ENCODE measurements at regions not wholly inside any gene's neighbourhood (a gene's known extent, or its start where the extent isn't known, plus 50 kb on each side); places are given as distances from the start of the nearest gene placed in this dataset.

- POLR2A ChIA-PET (ENCODE audit: partially characterized antibody), result no interaction called here
- H3K36me3 Mint-ChIP-seq, result peaks cover 0 to 4% of the 10 kb centered on the region in 2 donors
- no peak overlapping the region for H3K27ac ChIP-seq (ENCODE audit: low read depth, low read length)
- H3K36me3 ChIP-seq (ENCODE audit: insufficient read depth, low read length), result no peaks in the 10 kb centered on the region
- H3K9me3 ChIP-seq (ENCODE audit: control insufficient read depth in 1 of 2, low read length in 2 of 2), result no peaks in the 10 kb centered on the region
- H3K27ac Mint-ChIP-seq, result no peak overlapping the region
- no peak overlapping the region for H3K4me3 Mint-ChIP-seq
- no peaks in the 10 kb centered on the region for H3K4me1 ChIP-seq (ENCODE audit: insufficient read depth, low read length)
- no peaks in the 10 kb centered on the region for H3K4me1 Mint-ChIP-seq
- no peaks in the 10 kb centered on the region for H3K27me3 ChIP-seq (ENCODE audit: insufficient read depth, low read length)
- CTCF ChIA-PET (ENCODE audit: partially characterized antibody), result no interaction called here
- intact Hi-C loops (cut with micrococcal nuclease), result no loop called here
- H3K27me3 Mint-ChIP-seq, result peaks cover 0 to 2% of the 10 kb centered on the region in 2 donors
- H3K4me3 ChIP-seq (ENCODE audit: low read length in 2 of 2), result no peak overlapping the region
- no peaks in the 10 kb centered on the region for H3K9me3 Mint-ChIP-seq
- no peak for DNase-seq
Measured at GRCh38 chr21:17964716-17965115, 145.6 kb upstream of the C21orf91 start.

- no peaks in the 10 kb centered on the region for H3K9me3 ChIP-seq (ENCODE audit: control insufficient read depth in 1 of 2, low read length in 2 of 2)
- Mint-ChIP-seq H3K4me1 (no peaks in the 10 kb centered on the region), H3K36me3 (peaks cover 0 to 4% of the 10 kb centered on the region in 2 donors), H3K4me3 (no peak overlapping the region), H3K27me3 (peaks cover 0 to 2% of the 10 kb centered on the region in 2 donors), H3K9me3 (no peaks in the 10 kb centered on the region), H3K27ac (no peak overlapping the region)
- no peaks in the 10 kb centered on the region for H3K4me1 ChIP-seq (ENCODE audit: insufficient read depth, low read length)
- no peak overlapping the region for H3K4me3 ChIP-seq (ENCODE audit: low read length in 2 of 2)
- H3K36me3 ChIP-seq (ENCODE audit: insufficient read depth, low read length), result no peaks in the 10 kb centered on the region
- H3K27ac ChIP-seq (ENCODE audit: low read depth, low read length), result no peak overlapping the region
- no peak for DNase-seq
- H3K27me3 ChIP-seq (ENCODE audit: insufficient read depth, low read length), result no peaks in the 10 kb centered on the region
- ChIA-PET POLR2A (ENCODE audit: partially characterized antibody) (no interaction called here), CTCF (ENCODE audit: partially characterized antibody) (no interaction called here)
- intact Hi-C loops (cut with micrococcal nuclease), result no loop called here
Measured at GRCh38 chr21:17964199-17964598, 145.0 kb upstream of the C21orf91 start.

GRCh38 chr21:17950591-17950990, 131.4 kb upstream of the C21orf91 start:
- Histone ChIP-seq H3K4me3 (ENCODE audit: low read length in 2 of 2) (no peak overlapping the region), H3K36me3 (ENCODE audit: insufficient read depth, low read length) (no peaks in the 10 kb centered on the region), H3K4me1 (ENCODE audit: insufficient read depth, low read length) (no peaks in the 10 kb centered on the region), H3K27me3 (ENCODE audit: insufficient read depth, low read length) (no peaks in the 10 kb centered on the region), H3K27ac (ENCODE audit: low read depth, low read length) (no peak overlapping the region), H3K9me3 (ENCODE audit: control insufficient read depth in 1 of 2, low read length in 2 of 2) (no peaks in the 10 kb centered on the region)
- H3K27ac Mint-ChIP-seq, result no peak overlapping the region
- DNase-seq, result no peak
- no peaks in the 10 kb centered on the region for H3K4me1 Mint-ChIP-seq
- intact Hi-C loops (cut with micrococcal nuclease), result no loop called here
- no peaks in the 10 kb centered on the region for H3K27me3 Mint-ChIP-seq
- H3K4me3 Mint-ChIP-seq, result no peak overlapping the region
- POLR2A ChIA-PET (ENCODE audit: partially characterized antibody), result no interaction called here
- peaks cover 0 to under 1% of the 10 kb centered on the region in 2 donors for H3K36me3 Mint-ChIP-seq
- CTCF ChIA-PET (ENCODE audit: partially characterized antibody), result interaction anchor here (3.2 kb wide), 1 partner anchor 26 kb away, joined by 16 read pairs; no protein-coding TSS in a partner anchor
- H3K9me3 Mint-ChIP-seq, result peaks cover 0 to 8% (median 4%) of the 10 kb centered on the region in 8 donors

- intact Hi-C loops (cut with micrococcal nuclease), result no loop called here
- Mint-ChIP-seq H3K9me3 (peaks cover 0 to 17% (median 11%) of the 10 kb centered on the region in 8 donors), H3K27ac (no peak overlapping the region), H3K4me3 (no peak overlapping the region), H3K36me3 (peaks cover 3 to 4% of the 10 kb centered on the region in 2 donors), H3K27me3 (peaks cover 0 to 2% of the 10 kb centered on the region in 2 donors), H3K4me1 (no peaks in the 10 kb centered on the region)
- H3K4me1 ChIP-seq (ENCODE audit: insufficient read depth, low read length), result no peaks in the 10 kb centered on the region
- H3K36me3 ChIP-seq (ENCODE audit: insufficient read depth, low read length), result no peaks in the 10 kb centered on the region
- no peak overlapping the region for H3K4me3 ChIP-seq (ENCODE audit: low read length in 2 of 2)
- no peak for DNase-seq
- POLR2A ChIA-PET (ENCODE audit: partially characterized antibody), result no interaction called here
- no peak overlapping the region for H3K27ac ChIP-seq (ENCODE audit: low read depth, low read length)
- no peaks in the 10 kb centered on the region for H3K9me3 ChIP-seq (ENCODE audit: control insufficient read depth in 1 of 2, low read length in 2 of 2)
- CTCF ChIA-PET (ENCODE audit: partially characterized antibody), result interaction anchor here (3.2 kb wide), 1 partner anchor 25 kb away, joined by 16 read pairs; no protein-coding TSS in a partner anchor
- no peaks in the 10 kb centered on the region for H3K27me3 ChIP-seq (ENCODE audit: insufficient read depth, low read length)
Measured at GRCh38 chr21:17949421-17949820, 130.3 kb upstream of the C21orf91 start.

GRCh38 chr21:17947531-17947930, 128.4 kb upstream of the C21orf91 start:
- POLR2A ChIA-PET (ENCODE audit: partially characterized antibody), result no interaction called here
- Mint-ChIP-seq H3K4me1 (no peaks in the 10 kb centered on the region), H3K27me3 (peaks cover 0 to 2% of the 10 kb centered on the region in 2 donors), H3K4me3 (no peak overlapping the region), H3K9me3 (peaks cover 0 to 28% (median 18%) of the 10 kb centered on the region in 8 donors), H3K27ac (no peak overlapping the region), H3K36me3 (peaks cover 7 to 8% of the 10 kb centered on the region in 2 donors)
- intact Hi-C loops (cut with micrococcal nuclease), result no loop called here
- no peak for DNase-seq
- no peaks in the 10 kb centered on the region for H3K27me3 ChIP-seq (ENCODE audit: insufficient read depth, low read length)
- H3K4me1 ChIP-seq (ENCODE audit: insufficient read depth, low read length), result no peaks in the 10 kb centered on the region
- H3K36me3 ChIP-seq (ENCODE audit: insufficient read depth, low read length), result no peaks in the 10 kb centered on the region
- H3K27ac ChIP-seq (ENCODE audit: low read depth, low read length), result no peak overlapping the region
- H3K4me3 ChIP-seq (ENCODE audit: low read length in 2 of 2), result no peak overlapping the region
- H3K9me3 ChIP-seq (ENCODE audit: control insufficient read depth in 1 of 2, low read length in 2 of 2), result no peaks in the 10 kb centered on the region
- CTCF ChIA-PET (ENCODE audit: partially characterized antibody), result interaction anchor here (3.1 kb wide), 1 partner anchor 23 kb away, joined by 10 read pairs; no protein-coding TSS in a partner anchor

- Histone ChIP-seq H3K27ac (ENCODE audit: low read depth, low read length) (no peak overlapping the region), H3K36me3 (ENCODE audit: insufficient read depth, low read length) (no peaks in the 10 kb centered on the region), H3K27me3 (ENCODE audit: insufficient read depth, low read length) (no peaks in the 10 kb centered on the region), H3K9me3 (ENCODE audit: control insufficient read depth in 1 of 2, low read length in 2 of 2) (no peaks in the 10 kb centered on the region), H3K4me1 (ENCODE audit: insufficient read depth, low read length) (peaks cover 5% of the 10 kb centered on the region), H3K4me3 (ENCODE audit: low read length in 2 of 2) (no peak overlapping the region)
- ChIA-PET CTCF (ENCODE audit: partially characterized antibody) (interaction anchor here (0.8 to 1.5 kb wide), 3 partner anchors 242 to 253 kb away, joined by 3 to 5 read pairs (median 4); no protein-coding TSS in a partner anchor), POLR2A (ENCODE audit: partially characterized antibody) (no interaction called here)
- no peak overlapping the region for H3K27ac Mint-ChIP-seq
- peaks cover 3 to 6% of the 10 kb centered on the region in 2 donors for H3K27me3 Mint-ChIP-seq
- peak in 2 of 5 donors; percentile 3 to 13 for DNase-seq
- intact Hi-C loops (cut with micrococcal nuclease), result no loop called here
- peak overlapping the region in 2 of 8 donors; percentile 27 to 48 for H3K4me3 Mint-ChIP-seq
- peaks cover 0 to 4% (median 0%) of the 10 kb centered on the region in 8 donors for H3K9me3 Mint-ChIP-seq
- peaks cover 0 to 4% of the 10 kb centered on the region in 2 donors for H3K36me3 Mint-ChIP-seq
- no peaks in the 10 kb centered on the region for H3K4me1 Mint-ChIP-seq
Measured at GRCh38 chr21:17931080-17931479, 111.9 kb upstream of the C21orf91 start.

GRCh38 chr21:17930093-17930492, 110.9 kb upstream of the C21orf91 start:
- H3K27me3 ChIP-seq (ENCODE audit: insufficient read depth, low read length), result no peaks in the 10 kb centered on the region
- H3K4me3 Mint-ChIP-seq, result no peak overlapping the region
- POLR2A ChIA-PET (ENCODE audit: partially characterized antibody), result no interaction called here
- no peak overlapping the region for H3K27ac ChIP-seq (ENCODE audit: low read depth, low read length)
- CTCF ChIA-PET (ENCODE audit: partially characterized antibody), result interaction anchor here (0.5 to 1.5 kb wide), 2 partner anchors 202 to 241 kb away, joined by 3 to 5 read pairs; no protein-coding TSS in a partner anchor
- peaks cover 0 to 1% (median under 1%) of the 10 kb centered on the region in 4 donors for H3K4me1 Mint-ChIP-seq
- H3K9me3 Mint-ChIP-seq, result peaks cover 0 to 4% (median 0%) of the 10 kb centered on the region in 8 donors
- intact Hi-C loops (cut with micrococcal nuclease), result no loop called here
- peaks cover 3 to 4% of the 10 kb centered on the region in 2 donors for H3K27me3 Mint-ChIP-seq
- no peak overlapping the region for H3K27ac Mint-ChIP-seq
- peaks cover 0 to 4% of the 10 kb centered on the region in 2 donors for H3K36me3 Mint-ChIP-seq
- no peak for DNase-seq
- no peaks in the 10 kb centered on the region for H3K36me3 ChIP-seq (ENCODE audit: insufficient read depth, low read length)
- H3K4me1 ChIP-seq (ENCODE audit: insufficient read depth, low read length), result peaks cover 5% of the 10 kb centered on the region
- H3K4me3 ChIP-seq (ENCODE audit: low read length in 2 of 2), result no peak overlapping the region
- no peaks in the 10 kb centered on the region for H3K9me3 ChIP-seq (ENCODE audit: control insufficient read depth in 1 of 2, low read length in 2 of 2)

Measured in CD4-positive, alpha-beta memory T cell (primary cell).